COLO668 (cell line): ENCODE measurements at regions not wholly inside any gene's neighbourhood (a gene's known extent, or its start where the extent isn't known, plus 50 kb on each side); places are given as distances from the start of the nearest gene placed in this dataset.

ENCODE experiments used
- DNase-seq: peaks from one replicate; lab custom pipeline; 2025; ENCODE audit not compliant: unreplicated experiment; lab: John Stamatoyannopoulos, UW

DNA sequence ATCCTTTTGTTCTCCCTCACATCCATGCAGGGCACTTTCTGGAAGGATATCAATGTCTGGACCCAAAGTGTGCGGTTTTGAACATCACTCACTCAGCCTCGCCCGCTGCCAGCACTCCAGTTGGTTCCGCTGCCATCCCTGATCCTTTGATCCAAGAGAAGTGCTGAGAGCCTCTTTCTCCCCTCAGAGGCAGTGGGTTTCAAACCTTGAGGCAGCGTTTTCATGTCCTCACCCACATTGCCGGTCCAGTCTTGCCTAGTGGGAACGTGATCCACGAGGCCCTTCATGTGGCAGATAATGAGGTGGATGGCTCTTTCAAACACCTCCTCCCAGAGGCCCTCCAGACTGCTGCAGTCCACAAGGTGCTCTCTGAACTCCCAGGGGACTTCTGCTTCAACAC, 122.2 kb downstream of the ACTL8 start:
- DNase-seq: no peak

DNA sequence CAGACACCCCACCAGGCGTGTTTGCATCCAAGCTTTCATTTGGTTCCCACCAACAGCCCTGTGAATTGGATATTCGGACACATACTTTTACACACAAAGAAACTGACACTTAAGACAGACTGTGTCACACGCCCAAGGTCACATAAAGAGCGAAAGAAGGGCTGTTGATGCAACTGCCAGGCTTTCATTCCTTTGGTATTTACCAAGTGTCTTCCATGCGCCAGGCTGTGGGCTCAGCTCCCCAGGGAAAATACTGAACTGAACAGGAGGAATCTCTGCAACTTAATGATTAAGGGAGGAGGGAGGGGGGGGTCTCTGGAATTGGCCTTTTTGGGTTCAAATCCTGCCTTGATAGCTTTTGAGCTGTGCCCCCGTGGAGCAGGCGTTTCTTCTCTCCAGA, 122.8 kb downstream of the ACTL8 start:
- DNase-seq: no peak

DNA sequence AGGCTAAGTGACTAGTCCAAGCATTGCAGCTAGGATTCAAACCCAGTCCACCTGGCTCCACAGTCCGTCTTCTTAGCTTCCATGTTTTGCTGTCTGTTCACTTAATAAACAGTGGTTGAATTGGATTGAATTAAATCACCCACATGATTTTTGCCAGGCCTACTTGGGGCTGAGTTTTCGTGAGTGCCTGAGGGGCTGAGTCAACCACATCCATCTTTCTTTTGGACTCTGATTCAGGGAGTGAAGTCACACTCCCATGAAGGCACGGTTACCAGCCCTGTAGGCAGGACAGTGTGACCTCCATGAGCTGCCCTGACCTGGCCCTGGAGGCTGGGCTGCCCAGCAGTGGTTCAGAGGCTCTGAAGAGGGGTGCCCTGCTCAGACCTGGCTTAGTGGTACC, 123.7 kb downstream of the ACTL8 start:
- no peak for DNase-seq

DNA sequence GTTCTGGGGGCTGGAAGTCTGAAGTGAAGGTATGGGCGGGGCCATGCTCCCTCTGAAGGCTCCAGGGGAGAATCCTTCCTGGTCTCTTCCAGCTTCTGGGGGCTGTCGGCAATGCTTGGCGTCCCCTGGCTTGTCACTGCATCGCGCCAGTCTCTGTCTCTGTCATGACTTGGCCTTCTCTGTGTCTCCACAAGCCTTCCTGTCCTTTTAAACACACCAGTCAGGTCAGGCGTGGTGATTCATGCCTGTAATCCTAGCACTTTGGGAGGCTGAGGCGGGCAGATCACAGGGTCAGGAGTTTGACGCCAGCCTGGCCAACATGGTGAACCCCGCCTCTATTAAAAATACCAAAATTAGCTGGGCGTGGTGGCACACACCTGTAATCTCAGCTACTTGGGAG, 125.3 kb downstream of the ACTL8 start:
- no peak for DNase-seq

DNA sequence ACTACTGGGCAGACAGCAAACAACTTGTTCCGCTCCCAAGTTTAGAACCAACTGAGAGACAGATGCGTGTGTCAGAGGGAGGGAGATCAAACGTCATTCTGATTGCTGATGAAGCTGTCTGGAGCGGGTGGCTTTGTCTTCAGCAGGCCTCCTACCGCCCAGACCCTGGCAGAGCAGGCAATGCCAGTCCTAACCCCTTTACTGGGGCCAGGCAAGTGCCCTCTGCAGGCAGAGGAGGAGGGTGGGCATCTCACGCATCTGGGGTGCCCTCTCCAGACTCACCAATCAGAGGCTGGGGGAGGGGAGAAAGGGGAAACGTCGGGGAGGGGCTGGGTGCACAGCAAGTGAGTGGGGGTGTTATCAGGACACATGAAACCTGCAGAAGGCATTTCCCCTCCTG, 126.6 kb downstream of the ACTL8 start:
- DNase-seq: no peak

DNA sequence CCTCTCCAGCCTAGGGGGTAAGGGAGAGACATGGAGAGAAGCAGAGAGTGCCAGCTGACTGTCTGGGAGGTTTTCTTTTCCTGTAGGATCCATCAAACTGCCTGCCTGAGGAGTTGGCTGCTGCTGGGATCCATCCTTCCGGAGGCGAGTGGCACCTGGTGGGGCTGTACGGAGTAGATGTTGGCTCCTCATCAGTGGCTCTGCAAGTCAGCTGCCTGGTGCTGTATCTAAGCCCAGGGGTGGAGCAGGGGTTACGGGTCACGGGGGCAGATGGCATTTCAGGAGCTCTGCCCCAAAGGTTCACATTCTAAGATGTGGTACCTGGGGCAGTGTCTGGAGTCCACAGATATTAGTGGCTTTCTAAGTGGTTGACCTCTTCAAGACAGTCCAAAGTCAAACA, 128.0 kb downstream of the ACTL8 start:
- no peak for DNase-seq

DNA sequence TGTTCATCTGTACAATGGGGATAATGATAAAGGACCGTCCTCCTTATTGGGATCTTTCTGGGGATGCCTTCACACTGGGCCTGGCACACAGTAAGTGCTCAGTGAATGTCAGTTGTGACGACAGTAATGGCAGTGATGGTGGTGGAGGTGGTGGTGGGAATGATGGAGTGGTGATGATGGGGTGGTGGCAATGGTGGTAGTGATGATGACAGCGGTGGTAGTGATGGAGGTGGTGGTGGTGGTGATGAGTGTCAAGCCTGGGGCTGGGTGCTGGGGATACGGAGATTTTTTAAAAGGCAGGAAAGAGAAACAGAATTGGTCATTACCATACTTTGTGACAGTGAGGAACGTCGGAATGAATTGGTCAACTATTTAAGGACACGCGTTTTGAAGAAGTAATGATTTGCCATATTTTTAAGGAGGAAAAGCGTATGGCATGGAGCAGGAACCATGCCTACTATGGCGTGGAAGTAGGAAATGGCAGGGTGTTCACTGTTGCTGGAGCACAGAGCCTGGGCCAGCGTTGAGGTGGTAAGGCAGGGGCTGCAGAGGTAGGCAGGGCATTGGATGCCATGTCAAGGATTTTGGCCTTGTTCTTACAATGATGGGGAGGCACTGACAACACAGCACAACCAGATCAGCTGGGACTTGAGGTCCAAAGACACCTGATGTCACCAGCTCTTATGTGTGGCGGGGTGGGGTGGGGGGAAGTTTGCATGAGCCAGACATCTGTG, 128.7 kb downstream of the ACTL8 start:
- no peak for DNase-seq

DNA sequence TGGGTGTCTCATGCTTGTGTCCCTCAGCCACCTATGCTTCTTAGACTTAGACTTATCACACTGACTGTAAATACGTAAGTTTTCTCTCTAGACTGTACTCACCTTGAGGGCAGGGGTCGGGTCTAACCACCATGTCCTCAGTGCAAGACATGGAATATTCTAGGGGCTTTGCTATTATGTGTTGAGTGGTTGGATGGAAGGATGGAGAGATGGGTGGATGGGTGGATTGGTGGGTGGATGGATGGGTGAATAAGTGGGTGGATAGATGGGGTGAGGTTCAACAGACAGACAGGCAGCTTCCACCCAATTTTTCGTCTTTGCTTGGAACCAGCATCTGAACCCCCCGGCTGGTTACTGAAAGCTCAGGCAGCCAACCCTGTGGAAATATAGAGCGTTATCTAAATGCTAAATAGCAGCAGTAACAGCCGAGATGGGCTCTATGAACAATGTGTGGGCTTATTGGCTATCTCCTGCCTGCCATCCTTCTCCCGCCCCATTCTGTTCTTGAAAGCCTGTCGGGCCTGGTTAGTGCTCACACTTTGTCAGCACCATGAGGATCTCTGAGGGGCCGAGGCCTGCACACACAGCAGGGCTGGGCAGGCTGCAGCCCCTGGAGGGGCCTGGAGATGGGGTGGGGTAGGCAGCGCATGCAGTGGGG, 130.7 kb downstream of the ACTL8 start:
- DNase-seq: no peak

DNA sequence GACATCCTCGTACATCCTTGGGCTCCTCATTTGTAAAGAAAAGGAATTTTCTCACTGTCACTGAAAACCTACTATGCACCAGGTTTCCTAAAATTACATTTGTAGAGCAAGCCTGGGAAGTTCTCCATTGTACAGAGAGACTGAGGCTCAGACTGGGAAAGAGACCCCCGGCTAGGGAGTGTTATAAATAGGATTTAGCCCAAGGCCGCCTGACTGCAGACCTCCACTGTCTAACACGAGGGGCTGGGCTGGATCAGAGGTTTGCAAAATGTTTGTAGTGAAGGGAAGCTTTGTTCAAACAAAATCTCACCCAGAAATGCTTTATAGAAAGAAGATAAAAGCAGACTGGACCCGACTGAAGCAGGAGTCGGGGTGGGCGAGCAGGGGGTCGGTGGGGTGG, 131.3 kb downstream of the ACTL8 start:
- no peak for DNase-seq

DNA sequence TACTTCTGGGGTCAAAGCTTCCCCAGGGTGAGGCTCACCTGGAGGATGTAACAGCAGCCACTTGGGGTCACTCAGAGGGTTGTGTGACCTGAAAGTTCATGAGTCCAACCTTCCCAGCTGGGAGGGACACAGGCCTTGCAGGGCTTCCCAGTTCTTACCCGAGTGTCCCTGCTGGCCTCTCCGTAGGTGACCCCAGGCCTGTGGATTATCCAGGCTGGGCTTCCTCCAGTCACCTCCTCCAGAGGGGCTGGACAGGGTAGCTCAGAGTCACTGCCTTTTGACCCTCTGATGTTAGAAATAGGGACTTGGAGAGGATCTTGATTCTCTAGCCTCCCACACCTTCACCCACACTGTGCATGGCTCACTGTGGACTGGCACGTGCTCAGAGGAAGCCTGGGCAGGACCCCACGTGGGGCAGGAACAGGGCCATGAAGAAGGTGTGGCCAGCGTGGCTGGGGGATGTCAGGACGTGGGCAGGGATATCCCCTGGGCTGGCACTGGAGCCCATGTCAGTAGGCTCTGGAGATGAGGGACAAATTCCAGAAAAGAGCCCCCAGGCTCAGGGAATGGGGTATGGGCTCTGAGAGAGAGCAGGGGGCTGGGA, 131.8 kb downstream of the ACTL8 start:
- DNase-seq: no peak

DNA sequence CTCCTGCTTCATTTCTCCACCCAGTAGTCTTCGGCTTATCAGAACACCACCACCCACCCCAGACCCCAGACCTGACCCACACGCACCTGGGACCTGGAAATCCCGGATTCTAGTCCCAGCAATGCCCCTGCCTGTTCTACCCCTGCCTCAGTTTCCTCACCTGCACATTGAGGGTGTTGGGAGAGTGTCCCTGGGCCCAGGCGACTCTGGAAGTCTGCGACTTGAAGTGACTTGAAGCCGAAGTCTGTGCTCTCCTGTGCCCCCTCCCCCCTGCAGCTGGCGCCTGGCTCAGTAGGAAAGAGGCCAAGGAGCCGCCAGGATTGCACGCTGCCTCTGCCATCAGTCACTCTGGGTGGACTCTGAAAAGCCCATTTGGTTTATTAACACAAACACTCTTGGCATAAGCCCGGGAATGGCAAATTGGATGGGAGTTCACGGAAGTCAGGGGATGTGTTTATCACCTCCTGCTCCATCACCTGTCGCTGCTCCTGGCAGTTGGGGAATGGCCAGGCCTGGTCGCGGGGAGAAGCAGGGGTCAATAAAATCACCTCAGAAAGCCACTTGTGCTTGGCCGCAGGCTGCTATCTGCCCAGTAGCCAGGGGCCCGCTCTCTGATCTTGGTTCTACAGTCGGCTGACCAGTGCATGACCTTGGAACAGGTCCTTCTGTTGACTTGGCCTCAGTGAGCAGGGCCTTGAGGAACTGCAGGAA, 132.7 kb downstream of the ACTL8 start:
- no peak for DNase-seq

DNA sequence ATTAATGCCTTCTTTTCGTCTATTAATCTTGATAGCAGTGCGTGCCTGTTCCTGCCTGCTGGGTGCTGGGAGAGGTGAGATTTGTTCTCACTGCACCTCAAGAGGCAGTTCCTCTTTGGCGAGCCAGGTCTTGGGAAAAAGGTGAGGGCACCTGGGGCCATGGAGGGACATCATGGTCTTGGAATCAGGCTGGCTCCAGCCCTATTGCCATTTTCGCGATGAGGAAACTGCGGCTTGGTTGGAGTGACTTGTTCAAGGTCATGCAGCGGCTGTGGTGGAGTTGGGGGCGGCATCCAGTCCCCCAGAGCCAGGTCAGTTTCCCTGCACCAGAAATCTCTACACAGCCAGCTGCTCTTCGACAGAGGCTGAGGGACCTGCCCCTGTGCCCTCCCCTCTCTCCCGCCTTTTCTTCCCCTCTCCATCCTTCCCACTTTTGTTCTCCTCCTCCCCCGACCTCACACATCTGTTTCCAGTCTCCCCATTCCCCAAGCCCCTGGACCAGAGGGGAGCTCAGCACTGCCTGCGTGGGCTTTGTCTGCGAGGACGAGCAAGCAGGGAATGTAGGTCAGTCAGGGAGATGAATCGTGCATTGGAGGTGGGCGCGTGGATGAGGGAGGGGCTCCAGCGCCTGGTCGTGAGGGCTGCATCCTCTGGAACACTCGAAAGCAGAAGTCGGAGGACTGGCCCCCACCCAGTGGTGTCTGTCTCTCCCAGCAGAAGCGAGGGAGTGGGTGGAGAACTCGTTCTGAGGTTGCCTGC, 135.1 kb downstream of the ACTL8 start:
- DNase-seq: no peak

DNA sequence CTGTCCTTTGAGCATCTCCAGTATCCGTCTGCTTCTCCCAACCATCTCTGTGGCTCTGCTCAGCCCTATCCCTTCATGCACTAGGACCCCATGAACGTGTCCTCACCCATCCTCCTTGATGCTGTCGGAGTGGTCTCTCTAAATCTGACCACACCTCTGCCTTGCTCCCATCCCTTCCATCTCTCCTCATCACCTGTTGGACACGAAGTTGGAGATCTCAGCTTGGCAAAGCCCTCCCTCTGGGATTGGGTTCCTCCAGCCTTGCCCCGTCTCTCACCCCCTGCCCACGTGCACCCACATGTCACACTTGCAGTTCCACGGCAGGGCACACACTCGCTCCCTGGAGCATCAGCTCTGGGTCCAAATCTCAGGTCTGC, 135.7 kb downstream of the ACTL8 start:
- DNase-seq: no peak

DNA sequence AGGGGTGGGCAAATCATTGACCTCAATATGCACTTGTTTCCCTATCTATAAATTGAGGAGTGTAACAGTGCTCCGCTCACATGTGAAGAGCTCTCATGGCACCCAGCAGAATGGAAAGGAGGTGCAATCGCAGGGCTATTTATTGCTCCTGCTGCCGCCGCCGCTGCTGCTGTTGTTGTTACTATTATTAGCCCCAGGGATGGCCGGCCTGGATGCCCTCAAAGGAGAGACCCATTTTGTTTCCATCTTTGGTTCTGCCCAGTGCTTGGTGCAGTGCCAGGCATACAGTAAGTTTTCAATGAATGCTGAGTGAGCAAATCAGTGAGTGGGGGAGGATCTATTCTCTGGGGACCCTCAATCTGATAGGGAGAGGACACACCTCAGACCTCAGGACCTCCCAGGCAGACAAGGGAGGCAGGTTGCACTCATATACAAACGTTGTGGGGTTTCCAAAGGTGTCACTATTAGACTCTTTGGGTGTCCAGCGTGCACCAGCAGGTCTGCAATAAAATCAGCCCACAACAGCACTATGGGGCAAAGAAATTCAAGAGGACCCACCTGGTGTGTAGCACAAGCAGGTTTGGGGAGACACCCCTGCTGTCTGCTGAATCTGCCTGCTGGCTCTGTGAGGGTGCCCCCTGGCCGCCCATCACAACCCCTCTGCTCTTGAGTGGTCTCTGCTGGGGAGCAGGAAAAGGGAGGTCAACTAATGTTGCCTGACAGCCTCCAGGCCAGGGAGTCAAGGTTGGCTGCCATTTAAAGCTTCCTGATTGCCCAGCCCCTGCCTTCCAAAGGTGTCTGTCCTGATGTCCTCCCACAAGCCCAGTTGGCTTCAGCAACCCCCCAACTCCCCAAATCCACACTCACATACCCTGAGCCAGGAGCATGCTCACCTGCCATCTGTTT, 136.3 kb downstream of the ACTL8 start:
- DNase-seq: no peak

DNA sequence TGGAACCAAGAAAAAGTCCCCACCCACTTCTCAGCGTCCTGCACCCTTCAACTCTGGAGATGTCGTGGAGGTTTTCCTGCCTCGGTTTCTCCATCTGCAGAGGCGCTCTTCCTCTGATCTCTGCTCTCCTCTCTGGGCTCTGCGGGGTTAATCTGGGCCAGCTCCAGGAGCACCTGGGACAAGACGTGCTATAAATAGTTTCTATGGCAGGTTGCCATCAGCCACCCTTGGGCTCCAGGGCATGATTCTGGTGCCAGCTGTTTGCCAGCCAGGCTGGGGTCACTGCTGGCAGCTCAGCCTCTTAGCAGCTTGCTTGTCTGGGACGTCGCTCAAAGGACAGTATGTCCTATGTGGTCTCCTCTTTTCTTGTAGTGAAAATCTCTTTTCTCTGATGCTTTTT, 137.1 kb downstream of the ACTL8 start:
- DNase-seq: no peak

DNA sequence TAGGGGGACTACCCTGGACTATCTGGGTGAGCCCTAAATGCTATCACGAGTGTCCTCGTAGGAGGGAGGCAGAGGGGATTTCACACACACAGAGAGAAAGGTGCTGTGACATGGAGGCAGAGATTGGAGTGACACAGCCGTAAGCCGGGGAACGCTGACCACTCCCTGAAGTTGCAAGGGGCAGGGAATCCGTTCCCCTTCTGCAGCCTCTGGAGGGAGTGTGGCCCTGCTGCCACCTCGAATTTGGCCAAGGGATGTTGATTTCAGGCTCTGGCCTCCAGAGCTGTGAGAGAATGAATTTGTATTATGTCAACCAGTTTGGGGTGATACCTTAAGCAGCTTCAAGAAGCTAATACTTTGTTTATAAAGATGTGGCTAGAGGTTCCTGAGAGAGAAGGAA, 137.7 kb downstream of the ACTL8 start:
- DNase-seq: no peak

DNA sequence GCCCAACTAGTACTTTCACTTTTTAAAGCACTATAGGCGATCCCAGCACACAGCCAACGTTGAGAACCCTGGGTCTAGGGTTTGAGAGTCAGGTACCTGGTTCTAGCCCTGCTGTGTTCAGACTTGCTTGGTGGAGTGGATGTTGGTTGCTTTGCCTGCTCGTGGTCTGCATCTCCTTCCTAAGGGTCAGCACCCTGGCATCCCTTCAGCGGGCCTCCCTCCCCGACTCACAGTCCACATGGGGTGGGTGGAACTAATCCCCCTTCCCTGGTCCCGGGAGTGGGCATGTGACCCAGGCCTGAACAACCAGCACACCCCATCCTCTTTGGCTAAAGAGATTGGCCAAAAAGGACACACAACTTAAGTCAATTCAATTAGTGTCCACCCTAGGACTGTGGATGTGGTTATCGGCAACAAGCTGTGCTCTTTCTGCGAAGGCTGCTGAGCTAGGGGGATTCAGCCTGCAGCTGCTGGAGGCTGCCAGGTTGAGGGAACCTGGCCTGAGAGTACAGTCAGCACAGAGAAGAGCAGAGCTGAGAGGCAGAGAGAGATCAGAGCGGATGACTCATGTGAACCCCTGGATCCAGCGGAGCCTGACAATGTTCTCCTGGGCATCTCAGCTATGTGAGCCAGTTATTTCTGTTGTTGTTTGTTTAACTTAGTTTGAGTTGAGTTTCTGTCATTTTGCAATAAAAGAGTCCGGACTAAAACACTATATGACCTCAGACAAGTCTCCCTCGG, 138.9 kb downstream of the ACTL8 start:
- DNase-seq: no peak

DNA sequence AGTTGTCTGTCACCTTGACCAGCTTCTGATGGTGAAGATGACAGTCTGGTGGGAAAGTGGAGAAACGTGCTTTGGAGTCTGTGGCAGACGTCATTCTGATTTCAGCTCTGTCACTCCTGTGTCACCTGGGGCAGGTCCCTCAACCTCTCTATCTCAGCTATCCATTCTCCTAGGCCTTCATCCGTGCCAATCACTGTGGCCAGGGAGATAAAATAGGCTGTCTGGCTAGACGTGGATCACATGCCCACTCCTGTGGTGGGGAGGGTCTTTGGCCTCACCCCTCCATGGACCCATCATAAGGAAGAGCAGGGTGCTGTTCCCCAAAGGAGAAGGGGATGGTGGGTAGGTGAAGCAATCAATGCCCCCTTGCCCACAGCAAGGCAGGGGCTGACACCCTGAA, 140.3 kb downstream of the ACTL8 start:
- DNase-seq: no peak

DNA sequence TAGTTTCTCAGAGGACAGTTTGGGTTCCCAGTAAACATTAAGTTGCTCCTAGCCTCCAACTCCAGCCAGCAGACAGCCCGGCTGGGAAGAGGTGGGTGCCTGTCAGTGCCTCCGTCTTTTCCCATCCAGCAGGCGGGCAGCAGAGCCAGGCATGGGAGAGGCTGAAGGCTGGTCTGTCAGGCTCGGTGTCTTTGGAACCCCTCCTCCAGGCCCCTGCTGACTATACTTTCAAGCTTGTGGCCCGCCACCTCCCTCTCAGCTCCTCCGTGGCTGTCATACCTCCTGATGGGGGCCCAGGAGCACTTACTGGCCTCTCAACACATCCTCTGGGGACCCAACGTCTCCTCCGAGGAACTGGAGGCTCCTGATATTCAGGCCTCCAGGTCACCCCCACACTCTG, 140.9 kb downstream of the ACTL8 start:
- DNase-seq: no peak

DNA sequence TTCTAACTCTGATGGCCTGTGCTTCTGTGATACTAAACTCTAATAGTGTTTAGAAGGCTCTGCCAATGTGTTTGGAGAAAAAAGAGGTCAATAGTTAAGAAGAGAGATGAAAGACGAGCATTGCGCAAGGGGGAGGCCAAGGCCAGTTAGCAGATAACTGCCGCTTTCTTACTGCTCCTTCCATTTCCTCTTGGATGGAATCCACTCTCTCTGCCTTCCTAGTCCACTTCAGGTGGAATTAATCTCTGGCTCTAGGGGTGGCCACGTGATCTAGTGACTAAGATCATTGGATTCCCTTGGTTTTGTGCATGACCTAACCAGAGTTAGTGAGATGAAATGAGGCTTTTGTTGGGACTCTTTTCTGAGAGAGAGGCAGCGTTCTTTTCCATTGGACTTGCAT, 148.3 kb downstream of the ACTL8 start:
- DNase-seq: no peak
